Kidney (tissue), 13 donors: ENCODE measurements at regions not wholly inside any gene's neighbourhood (a gene's known extent, or its start where the extent isn't known, plus 50 kb on each side); places are given as distances from the start of the nearest gene placed in this dataset.

Experiments used
- DNase-seq, 5 donors: peaks; one replicate each; pipeline ENCODE4 v3.0.0-alpha.2; 2013 to 2020
- FAIRE-seq: peaks from 2 replicates; lab custom pipeline; 2012; peaks lifted over from hg19 to GRCh38; lab: Jason Lieb, UNC
- H3K27ac ChIP-seq, 2 donors: one replicate each; pipeline ENCODE4 v1.7.0; 2013; ENCODE audit warnings: low read depth in 2 of 2, low read length in 2 of 2, inconsistent platforms in 1 of 2
- H3K27me3 ChIP-seq: one replicate; pipeline ENCODE4 v1.7.1; 2013; ENCODE audit warnings: low read length, inconsistent platforms; ENCODE audit not compliant: control insufficient read depth, insufficient read depth
- H3K36me3 ChIP-seq, 3 donors: one replicate each; pipeline versions ENCODE4 v1.7.0 to v1.7.1; 2013; ENCODE audit warnings: low read length in 3 of 3, control low read depth in 1 of 3, inconsistent platforms in 1 of 3; ENCODE audit not compliant: insufficient read depth in 3 of 3, control insufficient read depth in 2 of 3
- H3K4me1 ChIP-seq, 3 donors: one replicate each; pipeline versions ENCODE4 v1.7.0 to v1.7.1; 2013; ENCODE audit warnings: low read length in 3 of 3, inconsistent platforms in 1 of 3, low read depth in 1 of 3; ENCODE audit not compliant: control insufficient read depth in 2 of 3, insufficient read depth in 2 of 3
- H3K4me3 ChIP-seq, 3 donors: one replicate each; pipeline versions ENCODE4 v1.7.0 to v1.8.1; 2013; ENCODE audit warnings: low read length in 3 of 3, control low read depth in 1 of 3, inconsistent platforms in 1 of 3
- H3K9ac ChIP-seq, 3 donors: one replicate each; pipeline versions ENCODE4 v1.7.0 to v1.7.1; 2013; ENCODE audit warnings: low read length in 3 of 3, control low read depth in 1 of 3, inconsistent platforms in 1 of 3
- H3K9me3 ChIP-seq, 3 donors: one replicate each; pipeline versions ENCODE4 v1.7.0 to v1.7.1; 2013; ENCODE audit warnings: low read length in 3 of 3, control low read depth in 1 of 3, inconsistent platforms in 1 of 3; ENCODE audit not compliant: control insufficient read depth in 2 of 3, insufficient read depth in 1 of 3
- CTCF ChIP-seq: IDR thresholded peaks from 3 replicates; pipeline ENCODE4 v1.5.1; 2012; ENCODE audit warnings: mild to moderate bottlenecking, moderate library complexity, borderline replicate concordance; ENCODE audit not compliant: insufficient read depth; ENCODE audit errors: extremely low read depth
- intact Hi-C: fragments of 100-400 bp; cut with DNase I; formaldehyde crosslinking; loops from one replicate; pipeline ENCODE4 v1.11.1; 2022
- donor health status: control.
- donor health status: control.
- donor health status: control.
- donor health status: control.
- donor health status: control.
- donor health status: DM: yes; HTN: yes; CAD: no.
- donor health status: Normal renal cell carcinoma (clear cell type).

- TF ChIP-seq CTCF = no peak
- H3K27ac ChIP-seq = no peak overlapping the region
- H3K9ac ChIP-seq = no peak overlapping the region
- peaks cover 3% of the 10 kb centered on the region for H3K27me3 ChIP-seq
- no peaks in the 10 kb centered on the region for H3K36me3 ChIP-seq
- DNase-seq (no peak), FAIRE-seq (no peak)
- intact Hi-C loops = no loop called here
- H3K4me3 ChIP-seq = no peak overlapping the region
- H3K4me1 ChIP-seq = peaks cover 0 to 3% (median 0%) of the 10 kb centered on the region in 3 donors
- H3K9me3 ChIP-seq = no peaks in the 10 kb centered on the region
Observed at GRCh38 chrX:115364670-115365069, 75.2 kb downstream of the LUZP4 start.

GRCh38 chrX:115366535-115366934 is 77.0 kb downstream of the LUZP4 start:
- intact Hi-C loops = no loop called here
- Histone ChIP-seq H3K27ac (no peak overlapping the region), H3K9ac (no peak overlapping the region), H3K4me1 (peaks cover 0 to 3% (median 0%) of the 10 kb centered on the region in 3 donors), H3K9me3 (no peaks in the 10 kb centered on the region), H3K4me3 (no peak overlapping the region), H3K36me3 (no peaks in the 10 kb centered on the region), H3K27me3 (peaks cover 3% of the 10 kb centered on the region)
- TF ChIP-seq CTCF = no peak
- FAIRE-seq = no peak
- DNase-seq = no peak

- no peak overlapping the region for H3K9ac ChIP-seq
Observed at GRCh38 chrX:115367455-115367854, 77.9 kb downstream of the LUZP4 start.

More at GRCh38 chrX:115367455-115367854, 77.9 kb downstream of the LUZP4 start:
- peaks cover 0 to 3% (median 0%) of the 10 kb centered on the region in 3 donors for H3K4me1 ChIP-seq
- peaks cover 3% of the 10 kb centered on the region for H3K27me3 ChIP-seq
- no peak for DNase-seq
- TF ChIP-seq CTCF = no peak
- intact Hi-C loops = no loop called here
- H3K27ac ChIP-seq = no peak overlapping the region
- FAIRE-seq = no peak
- no peaks in the 10 kb centered on the region for H3K36me3 ChIP-seq
- no peak overlapping the region for H3K4me3 ChIP-seq
- no peaks in the 10 kb centered on the region for H3K9me3 ChIP-seq
